Non-pigmented ciliary epithelial cell (primary cell): ENCODE measurements at regions not wholly inside any gene's neighbourhood (a gene's known extent, or its start where the extent isn't known, plus 50 kb on each side); places are given as distances from the start of the nearest gene placed in this dataset.

Experiments used
- DNase-seq: peaks from one replicate; pipeline ENCODE4 v3.0.0-alpha.2; 2010; ENCODE audit warnings: low read depth

DNA sequence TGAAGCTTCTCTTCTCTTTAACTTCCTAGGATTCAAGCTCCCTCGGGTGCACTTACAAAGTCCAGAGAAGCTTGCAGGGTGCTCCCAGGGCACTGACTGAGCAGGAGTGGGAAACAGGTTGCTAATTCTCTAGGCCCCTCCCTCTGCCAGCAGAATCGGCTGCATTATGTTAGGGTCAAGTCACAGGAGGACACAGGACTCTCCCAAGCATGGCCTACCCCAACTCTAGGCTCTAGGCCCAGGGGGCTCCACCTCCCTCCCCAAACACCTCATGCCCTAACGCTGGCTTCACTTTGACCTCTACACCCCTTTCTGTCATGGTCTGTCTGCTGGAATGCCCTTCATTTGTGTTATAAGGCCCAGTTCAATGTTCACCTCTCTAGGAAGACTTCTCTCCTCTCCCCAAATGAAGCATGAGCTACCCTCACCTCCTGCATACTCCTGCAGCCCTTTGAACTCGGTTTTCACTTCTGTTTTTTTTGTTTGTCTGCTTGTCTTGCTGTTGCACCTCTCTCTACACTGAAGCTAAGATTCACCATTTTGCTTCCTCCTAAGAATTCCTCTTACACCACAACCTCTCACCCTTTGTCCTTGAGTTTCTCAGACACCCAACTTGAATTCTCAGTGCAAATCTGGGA lies 521.8 kb upstream of the ID2 start:
- no peak for DNase-seq

DNA sequence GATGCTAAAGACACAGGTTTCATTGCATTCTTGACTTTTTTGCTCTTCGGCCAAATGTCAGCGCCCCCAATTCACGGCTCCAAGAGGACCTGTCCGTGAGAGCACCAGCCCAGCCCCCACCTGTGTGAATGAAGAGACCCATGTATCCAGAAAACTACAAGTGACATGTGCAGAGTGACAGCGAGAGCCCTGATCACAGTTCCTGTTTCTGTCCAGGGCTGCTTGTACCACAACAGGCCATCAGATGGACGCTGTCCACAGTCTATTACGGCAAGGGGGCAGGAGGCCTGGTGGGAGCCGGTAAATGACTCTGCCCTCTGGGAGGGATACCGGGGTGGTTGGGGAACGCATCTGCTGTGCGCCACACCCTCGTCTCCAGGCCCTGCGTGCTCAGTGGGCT lies 520.9 kb upstream of the ID2 start:
- DNase-seq, result no peak

DNA sequence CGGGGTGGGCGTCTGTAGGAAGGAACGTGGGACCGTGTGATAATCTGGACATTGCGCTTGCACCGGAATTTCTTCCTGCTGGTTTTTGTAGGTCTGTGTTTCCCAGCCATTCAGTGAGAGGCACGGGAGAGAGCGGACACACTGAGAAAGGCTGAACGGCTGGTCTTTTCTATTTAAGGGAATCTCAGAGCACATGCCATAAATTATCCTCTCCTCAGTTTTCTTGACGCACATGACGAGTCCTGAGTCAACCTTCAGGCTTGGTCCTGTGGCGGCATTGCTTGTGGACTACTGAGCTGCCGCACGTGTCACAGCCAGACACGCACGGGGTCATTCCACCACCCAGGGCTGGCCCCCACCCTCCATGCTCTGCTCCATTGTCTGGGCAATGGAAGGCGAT lies 519.3 kb upstream of the ID2 start:
- DNase-seq, result no peak

DNA sequence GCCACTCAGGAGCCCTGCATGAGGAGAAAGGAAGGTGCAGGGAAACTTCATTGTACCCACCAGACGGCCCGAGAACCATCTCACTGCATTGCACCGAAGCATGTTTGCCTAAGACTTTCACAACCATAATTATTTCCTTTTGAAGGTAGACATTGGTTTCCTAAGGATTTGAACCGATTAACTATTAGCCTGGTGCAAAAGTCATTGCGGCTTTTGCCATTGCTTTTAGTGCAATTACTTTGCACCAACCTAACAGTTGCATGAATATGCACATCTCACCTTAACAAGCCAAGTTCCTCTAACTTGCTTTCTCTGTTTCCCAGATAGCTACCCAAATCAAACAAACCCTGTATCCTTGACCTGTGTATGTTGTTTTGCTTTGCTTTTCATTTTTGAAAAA lies 516.3 kb upstream of the ID2 start:
- no peak for DNase-seq

DNA sequence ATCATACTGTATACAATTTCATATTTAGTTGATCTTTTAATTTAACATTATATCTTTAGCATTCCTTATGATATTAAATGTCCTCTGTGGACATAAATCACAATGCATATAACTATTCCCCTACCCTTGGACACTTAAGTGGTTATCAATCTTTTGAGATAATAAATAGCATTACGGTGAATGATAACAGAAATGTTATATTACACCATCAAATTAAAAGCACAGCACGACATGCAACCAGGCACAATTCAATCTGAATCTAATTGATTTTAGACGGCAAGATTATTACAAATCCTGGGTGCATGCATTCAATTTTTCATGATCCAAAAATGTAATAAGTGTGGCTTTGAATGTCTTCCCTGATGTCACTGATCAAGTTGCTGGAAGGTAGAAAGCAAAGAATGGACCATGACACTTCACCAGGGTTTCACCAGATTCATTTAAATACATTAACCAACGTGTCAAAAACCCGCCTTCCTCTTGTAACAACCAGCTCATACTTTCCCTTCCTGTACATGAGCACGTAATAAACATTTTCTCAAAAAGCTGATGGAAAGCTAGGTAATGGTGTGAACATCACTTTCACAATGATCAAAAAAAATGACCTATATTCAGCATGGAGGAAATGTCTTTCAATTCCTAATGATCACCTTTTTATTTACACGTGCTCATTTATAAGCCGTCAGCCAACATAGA lies 513.7 kb upstream of the ID2 start:
- no peak for DNase-seq

DNA sequence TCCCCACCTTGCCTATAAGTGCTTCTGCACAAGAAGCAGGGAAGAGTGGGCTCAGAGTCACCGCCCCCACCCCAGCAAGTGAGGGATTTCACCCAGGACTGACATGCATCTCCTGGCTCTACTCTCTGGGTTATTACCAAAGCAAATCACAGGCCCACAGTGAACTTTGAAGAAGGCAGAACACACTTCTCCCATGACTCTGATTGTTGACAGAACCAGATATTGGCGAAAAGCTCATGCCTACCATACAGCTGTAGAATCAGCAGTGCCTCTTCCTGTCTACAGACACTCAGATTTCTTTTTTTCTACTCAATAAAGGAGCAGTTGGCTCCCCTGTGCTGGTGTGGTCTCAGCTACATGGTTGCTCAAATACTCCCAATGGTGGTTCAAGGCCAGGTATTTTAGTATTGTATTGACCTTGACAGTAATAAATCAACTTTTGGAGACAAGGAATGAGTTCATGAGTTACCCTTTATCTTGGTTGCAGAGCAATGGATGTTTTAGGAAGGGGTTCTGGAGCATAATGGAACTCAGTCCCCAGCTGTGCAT lies 512.9 kb upstream of the ID2 start:
- DNase-seq, result no peak

DNA sequence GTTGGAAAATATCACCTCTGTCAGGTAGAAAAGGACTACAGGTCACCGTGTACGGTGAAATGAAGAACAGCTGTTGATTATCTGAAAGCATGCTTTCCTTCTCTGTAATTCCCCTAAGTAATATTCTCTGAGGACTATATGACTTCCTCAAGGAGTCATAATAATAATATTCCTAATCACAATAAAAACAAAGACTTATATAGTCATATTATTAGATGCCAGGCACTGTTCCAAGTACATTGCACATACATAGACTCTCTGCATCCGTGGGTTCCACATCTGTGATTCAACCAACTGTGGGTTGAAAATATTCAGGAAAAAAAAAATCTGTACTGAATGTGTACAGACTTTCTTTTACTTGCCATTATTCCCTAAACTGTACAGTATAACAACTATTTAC lies 512.4 kb upstream of the ID2 start:
- peak; percentile 69 for DNase-seq

DNA sequence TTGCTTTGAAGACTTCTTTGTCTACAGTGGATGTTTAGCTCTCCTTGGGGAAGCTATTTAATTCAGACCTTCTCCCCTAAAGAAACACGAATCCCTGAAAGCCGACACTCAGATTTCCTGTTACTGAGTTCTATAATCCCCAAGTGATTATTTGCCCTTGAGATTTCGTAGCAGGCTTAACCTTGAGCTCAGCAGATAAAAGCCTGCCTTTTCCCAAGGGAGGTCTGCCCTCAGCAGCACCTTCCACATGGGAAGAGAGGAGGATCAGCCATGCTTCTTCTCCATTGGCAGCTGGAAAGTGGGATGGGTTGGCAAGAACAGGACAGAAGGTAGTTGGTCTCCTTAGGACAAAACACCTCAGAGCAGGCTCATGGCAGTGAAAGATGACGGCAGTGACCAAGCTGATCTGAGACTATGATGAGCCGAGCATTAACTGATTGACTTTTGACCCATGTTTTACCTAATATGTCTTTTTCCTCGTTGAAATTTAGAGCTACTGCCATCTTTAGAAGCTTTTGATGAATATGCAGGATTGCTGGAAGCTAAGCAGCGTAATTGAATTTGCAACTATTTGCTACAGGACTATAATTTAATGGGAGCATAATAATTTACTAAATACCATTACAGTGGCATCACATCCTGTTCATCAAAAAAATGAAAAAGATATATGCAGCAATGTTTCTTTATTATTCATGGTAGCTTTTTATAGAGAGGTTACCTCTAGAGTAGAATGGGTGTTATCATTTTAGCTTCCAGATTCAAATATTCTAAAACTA lies 511.1 kb upstream of the ID2 start:
- no peak for DNase-seq

DNA sequence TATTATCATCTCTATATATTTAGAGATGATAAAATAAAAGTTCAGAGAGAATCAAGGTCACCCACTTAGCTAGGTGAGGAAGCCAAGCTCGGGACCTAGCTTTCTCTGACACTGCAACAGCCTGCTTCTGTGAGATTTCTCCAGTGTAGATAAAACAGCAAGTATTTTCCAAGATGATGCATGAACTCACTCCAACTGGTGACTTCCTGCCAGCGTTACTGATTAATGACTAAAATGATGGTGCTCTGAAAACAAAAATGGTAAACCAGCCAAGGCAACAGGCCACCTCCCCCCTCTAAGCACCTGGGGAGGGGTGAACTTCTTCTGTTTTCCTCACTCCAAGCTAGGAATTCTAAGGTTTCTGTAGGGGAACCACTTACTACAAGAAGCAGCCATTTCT lies 510.2 kb upstream of the ID2 start:
- DNase-seq, result no peak

DNA sequence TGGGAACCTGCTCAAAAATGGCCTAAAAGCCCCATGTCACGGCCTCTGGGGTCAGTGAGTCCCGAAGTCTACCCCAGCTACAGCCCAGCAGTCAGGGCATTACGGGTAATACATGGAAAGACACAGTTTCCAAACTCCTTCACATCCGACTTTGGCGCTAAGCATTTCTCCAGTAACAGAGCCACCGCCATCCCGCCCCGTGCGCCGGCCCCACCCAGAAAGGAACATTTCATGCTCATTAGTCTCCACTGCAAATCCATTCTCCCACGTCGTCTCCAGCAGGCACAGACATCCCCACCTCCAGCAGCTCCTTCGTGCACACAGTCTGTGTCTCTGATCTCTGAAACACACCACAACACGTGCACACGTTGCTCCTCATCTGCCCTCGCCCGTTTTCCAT lies 509.2 kb upstream of the ID2 start:
- no peak for DNase-seq

DNA sequence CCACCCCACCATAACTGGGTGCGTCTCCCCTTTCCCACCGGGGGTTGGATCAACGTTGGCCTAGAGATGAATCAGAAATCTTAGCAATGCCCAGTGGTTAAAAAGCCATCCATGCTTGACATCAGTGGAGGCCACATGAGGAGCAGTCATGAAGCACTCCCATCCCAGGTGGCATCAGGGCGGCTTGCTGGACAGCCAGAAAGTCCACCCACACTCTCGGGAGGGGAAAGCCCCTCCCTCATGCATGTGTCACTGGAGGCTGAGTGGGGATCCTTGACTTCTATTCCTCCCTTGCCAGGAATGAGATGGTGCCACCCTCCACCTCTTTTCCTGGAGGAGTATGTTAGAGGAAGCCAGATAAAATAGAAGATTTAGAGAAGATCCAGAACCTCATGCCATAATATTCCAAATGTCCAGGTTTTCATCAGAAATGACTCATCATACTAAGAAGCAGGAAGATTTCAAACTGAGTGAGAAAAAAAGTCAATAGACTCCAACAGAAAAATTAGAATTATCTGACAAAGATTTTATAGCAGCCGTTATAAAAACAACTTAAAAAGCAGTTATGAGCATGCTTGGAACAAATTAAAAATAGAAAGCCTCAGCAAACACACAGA lies 507.1 kb upstream of the ID2 start:
- no peak for DNase-seq

DNA sequence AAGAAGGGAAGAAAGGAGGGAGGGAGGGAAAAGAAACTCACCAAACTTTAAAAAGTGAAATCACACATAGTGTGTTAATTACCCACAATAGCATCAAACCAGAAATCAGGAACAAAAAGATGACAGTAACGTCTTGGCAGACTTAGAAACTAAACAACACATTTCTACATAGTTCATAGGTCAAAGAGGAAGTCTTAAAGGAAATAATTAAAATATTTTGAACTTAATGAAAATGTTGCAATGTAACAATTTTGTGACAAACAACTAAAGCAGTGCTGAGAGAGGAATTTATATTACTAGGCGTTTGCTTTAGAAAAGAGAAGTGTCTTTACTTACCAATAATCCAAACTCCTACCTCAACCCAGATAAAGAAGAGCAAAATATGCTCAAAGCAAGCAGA lies 505.0 kb upstream of the ID2 start:
- no peak for DNase-seq

DNA sequence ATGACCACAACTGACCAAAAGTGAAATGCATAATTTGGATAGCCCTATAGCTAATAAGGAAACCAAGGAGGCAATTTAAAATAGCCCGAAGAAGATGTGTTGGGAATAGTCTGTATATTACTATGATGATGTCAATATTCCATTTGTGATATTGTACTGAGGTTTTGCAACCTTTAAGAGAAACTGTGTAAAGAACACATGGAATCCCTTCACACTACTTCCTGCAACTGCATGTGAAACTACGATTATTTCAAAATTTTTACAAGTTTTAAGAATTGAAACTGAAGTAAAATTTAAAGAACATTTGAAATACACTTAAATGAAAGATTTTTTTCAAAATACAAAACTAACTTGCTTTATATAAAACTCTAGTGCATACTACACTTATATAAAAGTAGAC lies 504.3 kb upstream of the ID2 start:
- DNase-seq, result no peak

DNA sequence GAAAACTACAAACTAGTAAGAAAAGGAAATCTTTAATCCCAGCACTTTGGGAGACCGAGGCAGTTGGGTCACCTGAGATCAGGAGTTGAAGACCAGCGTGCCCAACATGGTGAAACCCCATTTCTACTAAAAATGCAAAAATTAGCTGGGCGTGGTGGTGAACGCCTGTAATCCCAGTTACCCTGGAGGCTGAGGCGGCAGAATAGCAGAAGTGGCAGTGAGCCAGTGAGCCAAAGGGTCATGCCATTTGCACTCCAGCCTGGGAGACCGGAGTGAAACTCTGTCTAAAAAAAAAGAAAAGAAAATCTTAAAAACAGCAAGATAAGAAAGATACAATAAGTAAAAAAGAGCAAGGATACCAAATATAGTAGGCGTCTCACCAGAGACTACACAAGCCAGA lies 502.9 kb upstream of the ID2 start:
- DNase-seq, result no peak

DNA sequence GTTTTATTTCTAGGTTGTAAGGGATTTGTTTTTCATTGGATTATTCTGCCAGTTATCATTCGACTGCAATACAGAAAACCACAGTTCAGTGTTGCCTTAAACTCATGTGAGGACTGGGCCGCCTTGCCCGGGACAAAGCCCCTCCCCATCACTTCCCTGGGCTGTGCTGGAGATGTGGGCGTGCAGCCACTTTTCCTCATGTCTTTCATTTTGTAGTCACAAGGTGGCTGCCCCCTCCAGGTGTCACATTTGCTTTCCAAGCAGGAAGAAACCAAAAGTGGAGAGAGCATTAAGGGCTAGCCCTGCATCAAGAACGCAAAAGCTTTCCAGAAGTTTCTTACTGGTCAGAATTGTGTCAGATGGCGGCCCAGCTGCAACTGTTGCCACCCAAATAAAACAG lies 492.5 kb upstream of the ID2 start:
- DNase-seq, result no peak

DNA sequence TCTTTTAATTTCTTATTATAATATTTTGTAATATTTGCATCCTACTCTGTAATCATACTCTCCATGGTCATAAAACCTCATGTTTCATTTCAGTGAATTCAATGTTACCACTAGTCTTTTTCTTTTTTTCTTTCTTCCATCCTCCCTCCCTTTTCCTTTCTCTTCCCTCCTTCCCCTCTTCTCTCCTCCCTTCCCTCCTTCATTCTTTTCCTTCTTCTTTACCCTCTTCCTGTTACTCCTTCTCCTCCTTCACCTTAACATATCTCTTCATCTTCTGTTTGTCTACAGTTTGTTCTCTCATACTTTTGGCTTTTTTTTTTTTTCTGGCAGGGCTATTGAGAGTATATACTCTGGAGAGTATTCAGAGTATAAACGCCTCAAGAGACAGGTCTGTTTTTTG lies 491.6 kb upstream of the ID2 start:
- no peak for DNase-seq

DNA sequence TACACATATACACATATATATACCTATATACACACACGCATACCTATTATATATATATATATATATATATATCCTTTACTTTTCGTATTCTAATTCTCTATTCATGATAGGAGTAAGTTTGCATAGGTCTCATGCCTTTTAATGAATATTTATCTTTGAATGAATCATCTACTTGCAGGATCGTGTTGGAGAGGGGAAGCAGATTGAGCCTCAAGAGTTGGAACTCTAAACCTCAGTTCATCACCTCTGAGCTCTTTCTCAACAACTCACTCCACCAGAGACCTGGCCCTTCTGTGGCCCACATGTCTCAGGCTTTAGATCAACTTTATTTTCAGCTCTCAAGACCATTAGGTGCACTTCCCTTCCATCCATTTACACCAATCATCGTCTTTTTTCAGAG lies 490.4 kb upstream of the ID2 start:
- DNase-seq, result no peak

DNA sequence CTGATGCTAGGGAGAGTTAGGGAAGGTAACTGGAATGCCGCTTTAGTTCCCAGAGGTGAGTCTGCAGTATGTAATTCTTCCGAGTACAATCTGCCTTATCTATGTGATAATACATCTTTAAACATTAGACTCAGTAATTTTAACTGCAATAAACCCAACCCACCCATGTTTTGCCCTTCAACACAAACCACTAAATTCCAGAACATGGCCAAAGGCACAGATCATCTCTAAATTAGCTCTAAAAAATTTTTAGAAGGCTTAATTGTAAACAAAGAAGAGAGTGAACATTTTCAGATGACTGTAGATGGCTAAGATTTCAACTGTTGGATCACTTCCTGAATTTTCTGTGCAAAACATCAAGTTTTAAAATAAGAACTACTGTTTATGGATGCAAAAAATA lies 488.7 kb upstream of the ID2 start:
- DNase-seq, result no peak

DNA sequence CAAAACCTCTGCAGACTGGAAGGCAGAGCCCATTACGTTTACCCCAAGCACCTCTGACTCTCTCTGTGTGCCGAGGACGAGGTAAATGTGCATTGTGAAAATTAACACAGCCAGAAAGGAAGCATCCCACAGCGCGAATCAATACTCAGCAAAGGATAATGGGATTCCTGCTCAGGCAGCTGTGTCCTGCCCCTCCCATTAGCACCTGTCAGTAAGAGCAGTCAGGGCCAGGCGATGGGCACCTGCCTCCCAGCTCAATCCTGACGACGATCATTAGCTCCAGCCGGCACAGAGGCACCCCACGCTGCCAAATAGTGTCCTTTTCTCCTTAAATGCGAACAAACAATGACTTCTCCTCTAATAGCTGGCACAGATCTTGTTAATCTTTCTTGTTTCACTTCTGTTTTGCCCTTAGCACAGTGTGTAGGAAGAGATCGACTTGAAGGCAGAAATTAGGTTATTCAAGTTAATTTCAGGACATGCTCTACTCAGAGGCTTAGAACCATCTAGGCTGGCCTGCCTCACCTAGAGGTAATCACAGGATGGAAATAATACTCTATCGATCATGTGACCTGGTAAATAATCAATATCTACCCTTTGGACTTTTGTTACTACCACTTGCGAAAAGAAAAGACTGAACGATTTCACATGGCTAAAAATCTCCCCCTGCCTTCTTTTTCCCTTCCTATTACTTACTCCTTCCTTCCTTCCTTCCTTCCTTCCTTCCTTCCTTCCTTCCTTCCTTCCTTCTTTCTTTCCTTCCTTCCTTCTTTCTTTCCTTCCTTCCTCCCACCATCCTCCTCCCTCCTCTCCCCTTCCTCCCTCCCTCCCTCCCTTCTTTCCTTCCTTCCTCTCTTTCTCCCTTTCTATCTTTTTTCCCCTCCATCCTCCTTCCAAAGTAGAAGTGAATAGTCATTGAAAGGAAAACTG lies 487.9 kb upstream of the ID2 start:
- no peak for DNase-seq

DNA sequence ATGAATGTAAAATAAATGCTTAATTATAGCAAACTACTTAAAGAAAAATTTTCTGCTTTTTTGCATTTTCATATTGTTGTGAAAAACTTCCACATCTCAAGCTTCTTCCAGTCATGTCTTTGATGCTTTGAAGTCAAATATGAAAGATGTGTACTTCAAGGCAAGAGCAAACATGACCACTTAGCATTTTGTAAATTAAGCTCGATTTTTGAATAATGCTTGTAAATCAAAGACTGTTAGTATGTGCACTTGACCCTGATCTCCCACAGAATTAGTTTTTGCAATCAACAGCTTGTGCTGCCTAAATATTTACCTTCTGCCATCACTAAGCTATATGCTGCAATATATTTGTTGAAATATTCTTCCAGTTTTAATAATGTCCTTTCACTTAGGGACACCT lies 486.1 kb upstream of the ID2 start:
- no peak for DNase-seq

DNA sequence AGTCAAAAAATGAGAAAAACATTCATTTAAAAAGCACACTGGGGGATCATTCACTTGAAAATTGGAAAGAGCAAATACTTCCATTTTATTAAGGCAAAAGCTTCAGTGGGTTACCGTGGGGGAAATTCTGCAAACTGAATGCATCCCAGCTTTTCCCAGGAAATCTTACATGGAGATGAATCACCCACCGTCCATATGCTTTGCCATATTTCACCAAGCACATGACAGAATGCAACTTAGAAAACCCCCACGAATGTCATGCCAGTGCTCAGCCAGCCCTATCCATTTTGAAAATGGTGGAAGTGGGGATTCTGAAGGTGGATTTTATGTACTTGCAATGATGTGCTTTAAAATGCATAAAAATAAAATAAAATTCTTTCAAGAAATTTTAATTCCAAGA lies 485.5 kb upstream of the ID2 start:
- no peak for DNase-seq

DNA sequence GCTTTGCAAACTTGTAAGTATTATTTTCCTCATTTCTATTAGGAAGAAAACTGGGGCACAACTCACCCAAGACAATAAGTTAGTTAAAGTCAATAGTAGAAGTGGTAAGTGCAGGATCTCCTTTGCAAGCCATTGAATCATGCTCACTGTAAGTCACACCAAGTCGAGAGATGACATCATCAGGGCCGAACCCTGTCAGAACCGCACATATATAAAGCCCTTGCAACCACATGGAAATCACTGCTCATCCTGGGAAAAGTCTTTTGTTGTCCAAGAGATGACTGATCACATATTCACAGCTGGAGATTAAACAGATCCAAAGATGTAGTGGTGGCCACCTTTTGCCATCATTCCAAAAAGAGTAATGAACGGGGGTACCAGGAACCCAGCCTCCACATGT lies 484.8 kb upstream of the ID2 start:
- DNase-seq, result no peak
